GM12872 (cell line): ENCODE measurements at regions not wholly inside any gene's neighbourhood (a gene's known extent, or its start where the extent isn't known, plus 50 kb on each side); places are given as distances from the start of the nearest gene placed in this dataset.

Source experiments
- TF ChIP-seq, protein P1 (sequence below): IDR thresholded peaks from 3 replicates; pipeline ENCODE4 v1.5.1; 2011; ENCODE audit warnings: low read depth, mild to moderate bottlenecking, low read length, moderate library complexity; ENCODE audit not compliant: insufficient read depth

DNA sequence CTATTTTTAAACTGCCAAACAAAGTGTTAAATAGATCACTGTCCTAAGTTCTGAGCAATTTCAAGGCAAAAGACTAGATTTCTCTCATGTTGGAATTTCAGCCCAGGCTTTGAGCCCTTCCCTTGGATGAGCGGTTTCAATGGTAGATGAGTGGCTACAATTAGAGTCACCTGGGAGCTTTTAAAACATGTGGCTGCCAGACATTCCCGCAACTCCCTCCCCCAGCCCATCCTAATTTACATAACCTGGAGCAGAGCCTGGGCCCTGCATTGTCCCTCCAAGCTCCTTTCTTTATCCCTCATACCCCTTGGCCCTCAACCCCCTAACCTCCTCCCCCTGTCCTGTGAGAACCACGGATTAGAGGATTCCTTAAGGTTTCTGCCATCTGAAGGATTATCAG lies 357.5 kb upstream of the UMPS start:
- TF ChIP-seq, protein P1, sequence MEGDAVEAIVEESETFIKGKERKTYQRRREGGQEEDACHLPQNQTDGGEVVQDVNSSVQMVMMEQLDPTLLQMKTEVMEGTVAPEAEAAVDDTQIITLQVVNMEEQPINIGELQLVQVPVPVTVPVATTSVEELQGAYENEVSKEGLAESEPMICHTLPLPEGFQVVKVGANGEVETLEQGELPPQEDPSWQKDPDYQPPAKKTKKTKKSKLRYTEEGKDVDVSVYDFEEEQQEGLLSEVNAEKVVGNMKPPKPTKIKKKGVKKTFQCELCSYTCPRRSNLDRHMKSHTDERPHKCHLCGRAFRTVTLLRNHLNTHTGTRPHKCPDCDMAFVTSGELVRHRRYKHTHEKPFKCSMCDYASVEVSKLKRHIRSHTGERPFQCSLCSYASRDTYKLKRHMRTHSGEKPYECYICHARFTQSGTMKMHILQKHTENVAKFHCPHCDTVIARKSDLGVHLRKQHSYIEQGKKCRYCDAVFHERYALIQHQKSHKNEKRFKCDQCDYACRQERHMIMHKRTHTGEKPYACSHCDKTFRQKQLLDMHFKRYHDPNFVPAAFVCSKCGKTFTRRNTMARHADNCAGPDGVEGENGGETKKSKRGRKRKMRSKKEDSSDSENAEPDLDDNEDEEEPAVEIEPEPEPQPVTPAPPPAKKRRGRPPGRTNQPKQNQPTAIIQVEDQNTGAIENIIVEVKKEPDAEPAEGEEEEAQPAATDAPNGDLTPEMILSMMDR = no peak

DNA sequence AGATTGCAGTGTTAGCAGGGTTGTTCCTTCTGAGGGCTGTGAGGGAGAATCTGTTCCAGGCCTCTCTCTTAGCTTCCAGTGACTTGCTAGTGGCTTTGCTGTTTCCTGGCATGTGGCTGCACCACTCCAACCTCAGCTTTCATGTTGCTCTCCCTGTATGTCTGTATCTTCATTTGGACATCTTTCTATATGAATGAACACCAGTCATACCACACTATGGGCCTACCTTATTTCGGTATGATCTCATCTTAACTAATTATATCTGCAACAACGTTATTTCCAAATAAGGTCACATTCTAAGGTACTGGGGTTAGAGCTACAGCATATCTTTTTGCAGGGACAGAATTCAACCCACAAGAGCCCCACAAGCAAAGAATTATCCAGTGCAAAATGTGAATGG lies 356.7 kb upstream of the UMPS start:
- TF ChIP-seq, protein P1 = no peak

DNA sequence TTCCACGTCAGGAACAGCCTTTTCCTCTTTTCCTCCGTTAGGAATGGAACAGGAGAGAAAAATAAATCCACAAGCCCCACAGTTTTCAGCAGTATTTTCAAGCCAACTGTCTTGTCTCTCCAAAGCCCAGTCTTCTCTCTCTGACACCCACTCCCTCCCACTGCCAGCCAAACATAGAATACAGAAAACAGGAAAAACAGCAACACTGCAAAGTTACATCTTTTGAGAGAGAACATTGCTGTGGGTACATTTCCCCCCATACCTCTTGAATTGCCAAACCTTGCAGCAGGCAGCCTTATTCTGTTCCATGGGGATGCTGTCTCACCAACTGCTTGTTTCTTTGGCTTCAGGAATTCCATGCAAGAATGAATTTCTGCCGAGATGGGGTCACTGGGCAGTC lies 355.7 kb upstream of the UMPS start:
- TF ChIP-seq, protein P1 = no peak

DNA sequence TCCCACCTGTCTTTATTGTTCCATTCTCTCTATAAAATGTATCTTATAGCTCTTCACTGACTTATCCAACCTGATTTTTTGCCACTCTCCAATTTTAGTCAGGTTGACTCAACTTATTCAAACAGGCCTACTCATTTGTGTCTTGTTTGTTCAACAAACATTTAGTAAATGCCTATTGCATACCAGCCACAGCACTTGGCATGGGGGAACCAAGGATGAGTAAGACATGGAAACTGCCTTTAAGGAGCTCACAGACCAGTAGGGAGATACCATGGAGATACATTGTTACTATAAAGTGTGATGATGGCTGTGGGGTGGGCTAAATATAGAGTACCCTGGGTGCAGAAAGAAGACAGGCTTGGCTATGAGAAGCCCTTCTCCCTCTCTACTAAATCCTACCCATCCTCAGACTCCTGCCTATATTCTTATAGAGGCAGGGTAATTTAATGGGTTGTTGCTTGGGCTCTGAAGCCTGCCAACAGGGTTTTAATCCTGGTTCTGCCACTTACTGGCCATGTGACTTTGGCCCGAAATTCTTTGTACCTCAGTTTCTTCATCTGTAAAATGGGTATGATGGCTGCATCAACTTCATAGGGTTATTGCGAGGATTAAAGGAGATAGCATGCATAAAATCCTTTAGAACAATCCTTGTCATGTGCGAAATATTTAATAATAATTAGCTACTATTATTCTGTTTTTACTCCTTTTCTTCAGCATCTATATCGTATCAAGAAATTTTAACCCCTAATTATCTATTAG lies 348.5 kb upstream of the UMPS start:
- TF ChIP-seq, protein P1 = no peak

DNA sequence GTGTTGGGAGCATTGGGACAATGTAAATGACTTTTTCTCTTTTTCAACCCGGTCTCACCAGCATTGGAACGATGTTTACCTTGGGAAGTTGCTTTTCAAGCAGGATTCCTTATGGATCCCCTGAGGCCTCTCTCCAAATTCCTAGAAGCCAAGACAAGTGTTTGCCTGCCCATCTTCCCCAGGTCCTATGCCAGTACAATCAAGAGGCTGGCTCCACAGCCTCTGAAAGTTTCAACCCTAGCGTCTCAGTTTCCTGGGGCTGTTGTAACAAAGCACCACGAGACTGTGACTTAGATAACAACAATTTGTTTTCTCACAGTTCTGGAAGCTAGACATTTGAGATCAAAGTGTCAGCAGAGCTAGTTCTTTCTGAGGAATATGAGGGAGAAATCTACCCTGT lies 347.2 kb upstream of the UMPS start:
- TF ChIP-seq, protein P1 = no peak

DNA sequence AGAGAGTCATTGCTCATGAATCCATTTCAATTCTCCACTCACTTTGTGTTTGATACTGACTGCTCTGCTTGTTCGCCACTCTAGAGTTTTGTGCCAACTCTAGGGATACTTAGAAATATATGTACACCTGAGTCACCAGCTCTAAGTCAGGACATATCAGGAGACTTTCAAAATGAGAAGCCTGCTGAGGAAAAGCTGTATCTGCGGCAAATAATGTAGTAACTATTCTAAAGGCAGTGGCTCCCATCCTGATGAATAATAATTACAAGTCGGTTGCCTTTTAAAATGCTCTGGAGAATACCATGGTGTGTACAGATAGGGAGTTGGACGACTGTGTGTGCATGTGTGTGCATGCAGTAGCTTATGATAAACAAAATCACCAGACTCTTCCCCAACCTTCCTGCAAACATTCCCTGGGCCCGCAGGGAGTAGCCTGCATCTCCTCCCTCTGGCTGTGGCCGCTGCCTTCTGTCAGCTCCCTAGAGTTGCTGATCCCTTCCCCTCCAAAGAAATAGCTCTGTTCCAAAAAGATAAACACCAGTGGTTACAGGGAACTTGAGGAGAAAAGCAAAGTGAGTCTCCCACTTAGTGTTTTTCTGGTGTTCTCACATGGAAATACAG lies 346.3 kb upstream of the UMPS start:
- TF ChIP-seq, protein P1 = no peak

DNA sequence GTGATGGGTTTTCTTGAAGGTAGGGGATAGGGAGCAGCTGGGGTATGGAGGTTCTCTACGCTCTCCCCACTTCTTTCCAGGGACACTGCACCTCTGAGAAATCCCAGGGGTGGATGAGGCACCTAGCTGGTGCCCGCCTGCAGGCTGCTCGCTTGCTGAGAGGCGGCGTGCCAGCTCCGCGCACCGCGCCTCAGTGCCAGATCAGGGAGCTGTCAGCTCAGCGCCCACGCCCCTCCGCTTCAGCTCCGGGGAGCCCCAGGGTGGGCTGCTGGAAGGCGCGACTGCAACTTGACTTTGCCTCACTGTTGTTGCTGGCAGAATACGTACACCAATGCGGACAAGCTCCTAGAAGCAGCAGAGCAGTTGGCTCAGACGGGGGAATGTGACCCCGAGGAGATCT lies 345.7 kb upstream of the UMPS start:
- TF ChIP-seq, protein P1 = no peak
